K562 (cell line): ENCODE measurements at regions not wholly inside any gene's neighbourhood (a gene's known extent, or its start where the extent isn't known, plus 50 kb on each side); places are given as distances from the start of the nearest gene placed in this dataset.

Experiments
- ATAC-seq: fragments of 200-7000 bp; cut with Tn5 transposase; 3 replicates; pipeline ENCODE4 v1.9.1; 2020; ENCODE audit warnings: moderate library complexity
- BruUV-seq: library from RNA; stranded (reverse); fragments of 400-500 nt; replicated peaks from 2 replicates; lab custom pipeline; 2021; lab: Mats Ljungman, UMichigan
- CTCF ChIA-PET: fragments of 300-600 bp; formaldehyde crosslinking; extraction: SDS; loops from one replicate; lab custom pipeline; 2021; ENCODE audit warnings: low intra/inter-chr PET ratio; lab: Yijun Ruan, JAX
- POLR2A ChIA-PET: fragments of 300-600, 350-650 bp; sonication (Branson Sonifier 250); formaldehyde crosslinking; extraction: SDS; loops from one replicate; lab custom pipeline; 2021; ENCODE audit warnings: antibody characterized with exemption, inconsistent platforms; lab: Yijun Ruan, JAX
- DNase-seq, 4 experiments: peaks; one replicate each; pipeline versions ENCODE4 v3.0.0 to v3.0.0-alpha.2; 2011 to 2018; ENCODE audit warnings: low spot score in 3 of 4, mixed read lengths in 3 of 4; ENCODE audit errors: extremely low read depth in 1 of 4
- FAIRE-seq: peaks from 2 replicates; lab custom pipeline; 2011; peaks lifted over from hg19 to GRCh38; lab: Jason Lieb, UNC
- H2AFZ ChIP-seq: 2 replicates; pipeline ENCODE4 v1.6.0; 2011; ENCODE audit warnings: low read depth, low read length, control low read depth, inconsistent platforms
- H3K27ac ChIP-seq: fragments of 200-600 bp; 3 replicates; pipeline ENCODE4 v1.8.0; 2011; ENCODE audit warnings: low read depth, mild to moderate bottlenecking, control low read depth, inconsistent platforms, low read length, moderate library complexity, mixed read lengths; ENCODE audit errors: extremely low read depth
- H3K27me3 ChIP-seq, 2 experiments: fragments of 300-600 bp in 1 of 2; 2 replicates in 1 of 2; 3 replicates in 1 of 2; pipeline versions ENCODE4 v1.6.0 to v1.8.0; 2011; ENCODE audit warnings: inconsistent platforms in 2 of 2, low read length in 2 of 2, mild to moderate bottlenecking in 1 of 2, mixed read lengths in 1 of 2, moderate library complexity in 1 of 2; ENCODE audit not compliant: control insufficient read depth in 2 of 2, insufficient read depth in 2 of 2
- H3K36me3 ChIP-seq: fragments of 300-600 bp; 3 replicates; pipeline ENCODE4 v1.8.0; 2011; ENCODE audit warnings: mild to moderate bottlenecking, low read length, inconsistent platforms; ENCODE audit not compliant: control insufficient read depth, insufficient read depth
- H3K4me1 ChIP-seq, 2 experiments: fragments of 200-600 bp in 1 of 2; replicated peaks in 1 of 2; 2 replicates in 1 of 2; 3 replicates in 1 of 2; pipeline versions ENCODE4 v1.5.1 to v1.8.0; 2011; ENCODE audit warnings: inconsistent platforms in 2 of 2, low read length in 2 of 2, mild to moderate bottlenecking in 1 of 2, mixed read lengths in 1 of 2, moderate library complexity in 1 of 2; ENCODE audit not compliant: control insufficient read depth in 2 of 2, insufficient read depth in 2 of 2
- H3K4me2 ChIP-seq: 2 replicates; pipeline ENCODE4 v1.6.1; 2011; ENCODE audit warnings: low read length, control low read depth, inconsistent platforms, mixed read lengths; ENCODE audit not compliant: insufficient read depth
- H3K4me3 ChIP-seq: fragments of 200-600 bp; sonication (generic), shearing (Covaris generic); 2 replicates; pipeline ENCODE4 v1.5.1; 2016; ENCODE audit warnings: control low read depth, inconsistent platforms
- H3K79me2 ChIP-seq: fragments of 200-600 bp; 3 replicates; pipeline ENCODE4 v1.8.0; 2011; ENCODE audit warnings: low read length, inconsistent platforms; ENCODE audit not compliant: control insufficient read depth, insufficient read depth
- H3K9ac ChIP-seq, 2 experiments: 2 replicates each; pipeline versions ENCODE4 v1.6.0 to v1.6.1; 2011; ENCODE audit warnings: low read depth in 2 of 2, low read length in 2 of 2, control low read depth in 1 of 2, inconsistent platforms in 1 of 2, mild to moderate bottlenecking in 1 of 2, mixed read lengths in 1 of 2; ENCODE audit not compliant: insufficient read depth in 1 of 2
- H3K9me1 ChIP-seq: one replicate; pipeline ENCODE4 v1.6.0; 2011; ENCODE audit warnings: inconsistent platforms, mild to moderate bottlenecking, low read length, moderate library complexity; ENCODE audit not compliant: control insufficient read depth, insufficient read depth
- H3K9me3 ChIP-seq: replicated peaks from 2 replicates; pipeline ENCODE4 v1.5.1; 2011; ENCODE audit warnings: low read depth, low read length, inconsistent platforms; ENCODE audit not compliant: control insufficient read depth, insufficient read depth
- H4K20me1 ChIP-seq: replicated peaks from 2 replicates; pipeline ENCODE4 v1.6.1; 2011; ENCODE audit warnings: low read length, inconsistent platforms, mixed read lengths; ENCODE audit not compliant: control insufficient read depth, insufficient read depth
- CHCHD3 ChIP-seq: fragments of 250-450 bp; sonication (Bioruptor Pico); IDR thresholded peaks from 2 replicates; pipeline ENCODE4 v2.1.2; 2022; ENCODE audit warnings: mild to moderate bottlenecking
- CLOCK ChIP-seq: fragments of 250-450 bp; sonication (Bioruptor Pico); IDR thresholded peaks from 2 replicates; pipeline ENCODE4 v1.4.0; 2020; ENCODE audit warnings: mild to moderate bottlenecking, moderate library complexity, borderline replicate concordance
- GTF2A2 ChIP-seq: IDR thresholded peaks from 2 replicates; pipeline ENCODE4 v1.6.1; 2016; ENCODE audit warnings: mild to moderate bottlenecking, missing genetic modification characterization, missing compliant biosample characterization
- KHSRP ChIP-seq: fragments of 450-650 bp; IDR thresholded peaks from 2 replicates; pipeline ENCODE4 v1.6.1; 2017
- KLF10 ChIP-seq: fragments of 250-450 bp; sonication (Bioruptor Pico); IDR thresholded peaks from 2 replicates; pipeline ENCODE4 v1.6.1; 2021; ENCODE audit warnings: matching md5 sums
- SAP30 ChIP-seq: fragments of 200-600 bp; sonication (generic); IDR thresholded peaks from 2 replicates; pipeline ENCODE4 v1.6.1; 2012; ENCODE audit warnings: borderline replicate concordance, low read depth, mild to moderate bottlenecking, moderate library complexity, low read length, control low read depth, inconsistent platforms; ENCODE audit not compliant: insufficient read depth, poor library complexity, severe bottlenecking
- ZNF583 ChIP-seq: fragments of 250-450 bp; sonication (Bioruptor Pico); IDR thresholded peaks from 2 replicates; pipeline ENCODE4 v1.4.0; 2020
- WGBS: fragments of 100-300 bp; shearing (Covaris generic); methylation state at CpG from one replicate; pipeline ENCODE4 v1.1.6; 2016; ENCODE audit warnings: low coverage, mixed read lengths; ENCODE audit not compliant: insufficient coverage; ENCODE audit errors: missing lambda C conversion rate; 5-methylcytosine and 5-hydroxymethylcytosine counted together
- in situ Hi-C: fragments of 300-500 bp; cut with MboI; formaldehyde crosslinking; loops from 4 replicates; pipeline ENCODE4 v1.15.0; 2018; ENCODE audit warnings: inconsistent platforms, mixed read lengths
- intact Hi-C: fragments of 100-400 bp; cut with micrococcal nuclease; formaldehyde crosslinking; loops from 2 replicates; pipeline ENCODE4 v1.14.2; 2022

- intact Hi-C loops (no loop called here), in situ Hi-C loops (no loop called here)
- no peak overlapping the region for H3K9ac ChIP-seq
- DNase-seq (no peak), FAIRE-seq (no peak), ATAC-seq (no peak)
- no peaks in the 10 kb centered on the region for H3K4me1 ChIP-seq
- no peaks in the 10 kb centered on the region for H3K36me3 ChIP-seq
- H3K9me1 ChIP-seq: no peaks in the 10 kb centered on the region
- 0% methylated on average over 1 of the region's 1 CpG for WGBS
- H3K27me3 ChIP-seq: no peaks in the 10 kb centered on the region
- no peak overlapping the region for H2AFZ ChIP-seq
- no peaks in the 10 kb centered on the region for H4K20me1 ChIP-seq
- no TSS peak for BruUV-seq
- H3K79me2 ChIP-seq: no peaks in the 10 kb centered on the region
- no peaks in the 10 kb centered on the region for H3K9me3 ChIP-seq
- no peak overlapping the region for H3K4me3 ChIP-seq
- H3K4me2 ChIP-seq: no peak overlapping the region
- POLR2A ChIA-PET: no interaction called here
- TF ChIP-seq KLF10 (CRISPR knock-in tag) (no peak), KHSRP (no peak), GTF2A2 (tag) (no peak)
- TF ChIP-seq, all 486 proteins: peak for 0
- CTCF ChIA-PET: no interaction called here
- H3K27ac ChIP-seq: no peak overlapping the region
Measured at GRCh38 chr10:52563360-52563759, 209.2 kb downstream of the MBL2 start.

DNA sequence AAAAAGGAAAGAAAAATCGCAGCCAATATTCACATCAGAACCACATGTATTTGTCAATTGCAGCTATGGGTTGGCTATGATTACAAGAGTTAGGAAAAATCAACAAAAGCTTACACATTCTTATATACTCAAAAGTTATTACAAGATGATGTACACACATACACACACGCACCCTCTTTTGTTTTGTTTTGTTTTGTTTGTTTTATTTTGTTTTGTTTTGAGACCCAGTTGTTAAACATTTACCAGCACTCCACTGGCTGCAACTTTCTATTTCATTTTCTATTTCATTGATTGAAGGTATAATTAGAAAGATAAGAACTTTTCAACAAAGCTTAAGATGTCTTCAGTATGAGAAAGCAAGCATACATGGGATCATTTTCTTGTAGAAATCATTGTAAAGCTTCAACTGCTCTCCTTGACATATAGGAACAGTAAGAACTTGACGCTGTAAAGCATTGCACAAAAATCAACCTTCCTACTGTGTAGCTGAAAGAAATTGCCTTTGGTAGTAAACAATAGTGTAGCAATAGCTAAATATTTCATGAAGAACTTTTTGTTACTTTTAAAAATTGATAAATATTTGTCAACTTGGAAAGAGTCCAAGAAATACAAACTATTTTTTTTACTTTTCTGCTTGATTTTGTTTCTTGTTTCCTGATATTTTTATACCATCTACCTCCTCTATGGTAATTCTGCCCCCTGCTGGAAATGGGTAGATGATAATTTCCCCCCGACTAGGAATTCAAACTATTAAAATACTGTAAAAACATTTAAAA, 205.9 kb downstream of the MBL2 start:
- POLR2A ChIA-PET: no interaction called here
- WGBS: 0% methylated on average over 4 of the region's 4 CpGs
- no peak for DNase-seq
- Histone ChIP-seq H2AFZ (no peak overlapping the region), H3K4me1 (no peaks in the 10 kb centered on the region), H3K4me2 (no peak overlapping the region), H3K27me3 (no peaks in the 10 kb centered on the region)
- TF ChIP-seq CHCHD3 (CRISPR knock-in tag) (no peak), SAP30 (no peak), CLOCK (CRISPR knock-in tag) (no peak), ZNF583 (CRISPR knock-in tag) (no peak)
- TF ChIP-seq, all 486 proteins: peak for 0
- no peak overlapping the region for H3K9ac ChIP-seq
- intact Hi-C loops: no loop called here
- no peaks in the 10 kb centered on the region for H3K9me3 ChIP-seq
- in situ Hi-C loops: no loop called here
- no peak for FAIRE-seq
- H3K36me3 ChIP-seq: no peaks in the 10 kb centered on the region
- no peaks in the 10 kb centered on the region for H4K20me1 ChIP-seq
- no peak for ATAC-seq
- no peak overlapping the region for H3K27ac ChIP-seq
- no peak overlapping the region for H3K4me3 ChIP-seq
- no peaks in the 10 kb centered on the region for H3K79me2 ChIP-seq
- CTCF ChIA-PET: interaction anchor here (0.8 kb wide), 1 partner anchor 14 kb away, joined by 3 read pairs; no protein-coding TSS in a partner anchor
- no TSS peak for BruUV-seq
- no peaks in the 10 kb centered on the region for H3K9me1 ChIP-seq
